Hepatocyte (in vitro differentiated cells): ENCODE measurements at regions not wholly inside any gene's neighbourhood (a gene's known extent, or its start where the extent isn't known, plus 50 kb on each side); places are given as distances from the start of the nearest gene placed in this dataset.

Source experiments
- CTCF ChIP-seq: fragments of 200-600 bp; sonication (generic); IDR thresholded peaks from 2 replicates; pipeline ENCODE4 v1.5.1; 2016; ENCODE audit warnings: antibody characterized with exemption, mild to moderate bottlenecking; ENCODE audit not compliant: poor library complexity
- EZH2 ChIP-seq: fragments of 200-600 bp; sonication (generic); IDR thresholded peaks from 2 replicates; pipeline ENCODE4 v1.6.1; 2016; ENCODE audit warnings: antibody characterized with exemption, mild to moderate bottlenecking, borderline replicate concordance

DNA sequence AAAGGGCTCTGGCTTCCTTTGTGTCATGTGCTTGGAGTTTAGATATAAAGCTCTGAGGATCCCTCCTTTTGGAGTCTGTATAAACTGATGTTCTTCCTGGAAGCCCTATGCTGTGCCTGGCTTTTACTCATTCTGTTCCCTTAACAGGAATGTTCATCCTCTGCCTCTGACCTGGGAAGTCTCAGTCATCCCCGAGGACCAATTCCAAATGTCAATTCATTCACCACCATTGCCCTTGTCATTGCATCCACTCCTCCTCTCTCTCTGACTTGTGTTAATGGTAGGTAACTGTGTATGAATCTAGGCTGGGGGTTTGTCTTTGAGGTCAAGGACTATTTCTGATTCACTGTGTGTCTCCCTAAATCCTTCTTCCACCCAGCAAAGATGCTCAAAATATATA is 204.2 kb upstream of the CAMK1G start:
- TF ChIP-seq CTCF (no peak), EZH2 (no peak)
